ENCODE measurements at regions not wholly inside any gene's neighbourhood (a gene's known extent, or its start where the extent isn't known, plus 50 kb on each side); places are given as distances from the start of the nearest gene placed in this dataset.
"Not testable (repeated sequence)": the region's sequence is repeated elsewhere in the genome, so short reads cannot be mapped to it uniquely, and the experiment has no call there.

GRCh38 chr13:50228527-50228926, 213.3 kb downstream of the KCNRG start:
- no peak for TF ChIP-seq EZH2phosphoT487 (IDR thresholded peaks at IDR 0.05; ENCODE audit: insufficient read depth, low read depth)
- no peak for TF ChIP-seq EZH2 (IDR thresholded peaks at IDR 0.05; ENCODE audit: insufficient read depth, poor library complexity, severe bottlenecking)
- no peaks in the 10 kb centered on the region for H3K27me3 ChIP-seq (replicated peaks; ENCODE audit: insufficient read depth)
- H3K9me3 ChIP-seq (ENCODE audit: low read depth), result no peaks in the 10 kb centered on the region
- H3K4me2 ChIP-seq (ENCODE audit: unreplicated experiment), result no peak overlapping the region
- no peak overlapping the region for H2AFZ ChIP-seq
- no peaks in the 10 kb centered on the region for H3K9me2 ChIP-seq (ENCODE audit: insufficient read depth)
- peaks cover 7% of the 10 kb centered on the region for H3F3A ChIP-seq (ENCODE audit: insufficient read depth)
- H3K79me2 ChIP-seq (ENCODE audit: insufficient read depth), result no peaks in the 10 kb centered on the region
- in situ Hi-C loops (cut with MboI), result no loop called here
- H3K9ac ChIP-seq, result no peak overlapping the region
- H3K4me1 ChIP-seq (ENCODE audit: insufficient read depth), result peaks cover 15% of the 10 kb centered on the region; the same call in 1 of the 2 replicates
- H3K27ac ChIP-seq, result no peak overlapping the region
- H3K36me3 ChIP-seq (ENCODE audit: low read depth), result no peaks in the 10 kb centered on the region
- no peak for DNase-seq
- 86 to 92% methylated on average over 6 of the region's 6 CpGs for WGBS, 2 experiments (ENCODE audit: low coverage in 1 of 2, low lambda C conversion rate in 2 of 2, missing lambda C conversion rate in 2 of 2)
- no peak overlapping the region for H3K4me3 ChIP-seq
- no peaks in the 10 kb centered on the region for H4K20me1 ChIP-seq (ENCODE audit: insufficient read depth)

GRCh38 chr13:50229960-50230661, 214.9 kb downstream of the KCNRG start:
- Histone ChIP-seq H3K4me2 (ENCODE audit: unreplicated experiment) (no peak overlapping the region), H4K20me1 (ENCODE audit: insufficient read depth) (no peaks in the 10 kb centered on the region), H3F3A (ENCODE audit: insufficient read depth) (peaks cover 7% of the 10 kb centered on the region), H2AFZ (0 out of 2 replicates have a peak overlapping the region, but pooled peaks have one; percentile 5), H3K36me3 (ENCODE audit: low read depth) (no peaks in the 10 kb centered on the region), H3K27me3 (replicated peaks; ENCODE audit: insufficient read depth) (no peaks in the 10 kb centered on the region), H3K9me2 (ENCODE audit: insufficient read depth) (no peaks in the 10 kb centered on the region), H3K27ac (no peak overlapping the region), H3K79me2 (ENCODE audit: insufficient read depth) (no peaks in the 10 kb centered on the region), H3K9ac (no peak overlapping the region), H3K4me1 (ENCODE audit: insufficient read depth) (peaks cover 9% of the 10 kb centered on the region; the same call in 1 of the 2 replicates), H3K9me3 (ENCODE audit: low read depth) (no peaks in the 10 kb centered on the region), H3K4me3 (no peak overlapping the region)
- in situ Hi-C loops (cut with MboI), result no loop called here
- DNase-seq, result peak; percentile 54
- TF ChIP-seq EZH2phosphoT487 (IDR thresholded peaks at IDR 0.05; ENCODE audit: insufficient read depth, low read depth) (no peak), EZH2 (IDR thresholded peaks at IDR 0.05; ENCODE audit: insufficient read depth, poor library complexity, severe bottlenecking) (no peak)
- WGBS, 2 experiments (ENCODE audit: low coverage in 1 of 2, low lambda C conversion rate in 2 of 2, missing lambda C conversion rate in 2 of 2), result 53% methylated on average over 2 of the region's 2 CpGs

DNA sequence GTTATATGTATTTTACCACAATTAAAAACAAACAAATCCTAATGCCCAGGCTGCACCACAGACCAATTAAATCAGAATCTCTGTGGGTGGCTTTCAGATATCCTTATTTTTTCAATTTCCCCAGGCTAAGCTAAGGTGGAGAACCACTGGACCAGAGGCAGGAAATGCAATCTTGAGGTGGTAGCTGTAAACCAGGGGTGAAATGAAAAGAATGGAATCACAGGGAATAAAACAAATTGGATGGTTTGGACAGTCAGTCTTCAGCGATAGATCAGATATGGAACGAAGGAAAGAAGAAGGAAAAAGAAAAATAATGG, 215.4 kb downstream of the KCNRG start:
- Histone ChIP-seq H3K4me2 (ENCODE audit: unreplicated experiment) (no peak overlapping the region), H3K4me3 (no peak overlapping the region), H2AFZ (0 out of 2 replicates have a peak overlapping the region, but pooled peaks have one; percentile 5), H3K9me2 (ENCODE audit: insufficient read depth) (no peaks in the 10 kb centered on the region), H3K79me2 (ENCODE audit: insufficient read depth) (no peaks in the 10 kb centered on the region), H3K9ac (no peak overlapping the region), H3K27me3 (replicated peaks; ENCODE audit: insufficient read depth) (no peaks in the 10 kb centered on the region), H4K20me1 (ENCODE audit: insufficient read depth) (no peaks in the 10 kb centered on the region), H3F3A (ENCODE audit: insufficient read depth) (peaks cover 7% of the 10 kb centered on the region), H3K9me3 (ENCODE audit: low read depth) (no peaks in the 10 kb centered on the region), H3K27ac (no peak overlapping the region), H3K36me3 (ENCODE audit: low read depth) (no peaks in the 10 kb centered on the region), H3K4me1 (ENCODE audit: insufficient read depth) (peaks cover 9% of the 10 kb centered on the region; the same call in 1 of the 2 replicates)
- in situ Hi-C loops (cut with MboI), result no loop called here
- TF ChIP-seq EZH2 (IDR thresholded peaks at IDR 0.05; ENCODE audit: insufficient read depth, poor library complexity, severe bottlenecking) (no peak), EZH2phosphoT487 (IDR thresholded peaks at IDR 0.05; ENCODE audit: insufficient read depth, low read depth) (no peak)
- 93 to 94% methylated on average over 2 of the region's 2 CpGs for WGBS, 2 experiments (ENCODE audit: low coverage in 1 of 2, low lambda C conversion rate in 2 of 2, missing lambda C conversion rate in 2 of 2)
- DNase-seq, result no peak

DNA sequence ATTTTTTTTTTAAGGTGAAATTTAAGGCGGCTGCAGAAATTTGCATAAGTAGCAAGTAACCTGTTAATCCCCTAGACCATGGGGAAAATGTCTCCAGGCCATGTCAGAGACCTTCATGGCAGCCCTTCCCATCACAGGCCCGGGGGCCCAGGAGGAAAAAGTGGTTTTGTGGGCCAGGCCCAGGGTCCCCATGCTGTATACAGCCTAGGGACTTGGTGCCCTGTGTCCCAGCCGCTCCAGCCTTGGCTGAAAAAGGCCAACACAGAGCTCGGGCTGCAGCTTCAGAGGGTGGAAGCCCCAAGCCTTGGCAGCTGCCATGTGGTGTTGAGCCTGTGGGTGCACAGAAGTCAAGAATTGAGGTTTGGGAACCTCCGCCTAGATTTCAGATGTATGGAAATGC, 218.3 kb downstream of the KCNRG start:
- H4K20me1 ChIP-seq (ENCODE audit: insufficient read depth); H3K4me3 ChIP-seq; H3K4me1 ChIP-seq (ENCODE audit: insufficient read depth); H3K4me2 ChIP-seq (ENCODE audit: unreplicated experiment); H3K9me2 ChIP-seq (ENCODE audit: insufficient read depth); DNase-seq; H3K9me3 ChIP-seq (ENCODE audit: low read depth); H3F3A ChIP-seq (ENCODE audit: insufficient read depth); H3K36me3 ChIP-seq (ENCODE audit: low read depth); H3K79me2 ChIP-seq (ENCODE audit: insufficient read depth); H3K27me3 ChIP-seq (replicated peaks; ENCODE audit: insufficient read depth); H3K9ac ChIP-seq; H3K27ac ChIP-seq; H2AFZ ChIP-seq; in situ Hi-C loops (cut with MboI): not testable (repeated sequence)
- 63 to 73% methylated on average over 5 of the region's 5 CpGs for WGBS, 2 experiments (ENCODE audit: low coverage in 1 of 2, low lambda C conversion rate in 2 of 2, missing lambda C conversion rate in 2 of 2)

Data from GM23248 (cell line).